Astrocyte (in vitro differentiated cells and primary cell): ENCODE measurements at regions not wholly inside any gene's neighbourhood (a gene's known extent, or its start where the extent isn't known, plus 50 kb on each side); places are given as distances from the start of the nearest gene placed in this dataset.

Experiments used
- EZH2 ChIP-seq: IDR thresholded peaks from 2 replicates; pipeline ENCODE4 v1.6.1; 2012; ENCODE audit warnings: mild to moderate bottlenecking, low read length, inconsistent platforms; ENCODE audit not compliant: insufficient read depth
- TF ChIP-seq, protein P1 (sequence below): IDR thresholded peaks from 2 replicates; pipeline ENCODE4 v1.5.1; 2011; ENCODE audit warnings: low read depth, mild to moderate bottlenecking, inconsistent platforms, low read length, moderate library complexity; ENCODE audit not compliant: insufficient read depth

DNA sequence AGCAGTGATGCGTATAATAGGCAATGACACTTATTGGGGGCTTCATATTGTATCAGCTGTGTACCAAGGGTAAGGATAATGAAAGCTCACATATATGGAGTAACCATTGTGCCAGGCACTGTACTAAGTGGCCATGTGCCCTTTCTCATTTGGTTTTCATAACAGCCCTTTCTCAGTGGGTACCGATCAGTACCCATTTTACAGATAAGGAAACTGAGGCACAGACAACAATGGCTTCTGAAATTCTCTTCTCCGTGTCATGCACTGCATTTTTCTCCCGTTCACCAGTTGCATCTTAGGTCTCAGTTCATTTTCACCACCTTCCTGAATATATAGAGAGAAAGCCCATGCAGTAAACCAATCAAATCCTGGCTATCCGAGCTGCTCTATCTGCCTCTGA lies 216.7 kb upstream of the RBFOX1 start:
- TF ChIP-seq, protein P1, sequence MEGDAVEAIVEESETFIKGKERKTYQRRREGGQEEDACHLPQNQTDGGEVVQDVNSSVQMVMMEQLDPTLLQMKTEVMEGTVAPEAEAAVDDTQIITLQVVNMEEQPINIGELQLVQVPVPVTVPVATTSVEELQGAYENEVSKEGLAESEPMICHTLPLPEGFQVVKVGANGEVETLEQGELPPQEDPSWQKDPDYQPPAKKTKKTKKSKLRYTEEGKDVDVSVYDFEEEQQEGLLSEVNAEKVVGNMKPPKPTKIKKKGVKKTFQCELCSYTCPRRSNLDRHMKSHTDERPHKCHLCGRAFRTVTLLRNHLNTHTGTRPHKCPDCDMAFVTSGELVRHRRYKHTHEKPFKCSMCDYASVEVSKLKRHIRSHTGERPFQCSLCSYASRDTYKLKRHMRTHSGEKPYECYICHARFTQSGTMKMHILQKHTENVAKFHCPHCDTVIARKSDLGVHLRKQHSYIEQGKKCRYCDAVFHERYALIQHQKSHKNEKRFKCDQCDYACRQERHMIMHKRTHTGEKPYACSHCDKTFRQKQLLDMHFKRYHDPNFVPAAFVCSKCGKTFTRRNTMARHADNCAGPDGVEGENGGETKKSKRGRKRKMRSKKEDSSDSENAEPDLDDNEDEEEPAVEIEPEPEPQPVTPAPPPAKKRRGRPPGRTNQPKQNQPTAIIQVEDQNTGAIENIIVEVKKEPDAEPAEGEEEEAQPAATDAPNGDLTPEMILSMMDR: no peak
- TF ChIP-seq EZH2: no peak
